Esophagus muscularis mucosa (tissue), 4 donors: ENCODE measurements at regions not wholly inside any gene's neighbourhood (a gene's known extent, or its start where the extent isn't known, plus 50 kb on each side); places are given as distances from the start of the nearest gene placed in this dataset.

Experiments
- DNase-seq: peaks from one replicate; pipeline ENCODE4 v3.0.0-alpha.2; 2017; ENCODE audit errors: extremely low spot score
- H3K27ac ChIP-seq, 4 donors: fragments of 200-600 bp; sonication (generic); replicated peaks in 1 of 4; 1 replicate in 3 of 4; 2 replicates in 1 of 4; pipeline ENCODE4 v1.5.1; 2016 to 2019; ENCODE audit warnings: mild to moderate bottlenecking in 1 of 4
- H3K27me3 ChIP-seq, 4 donors: fragments of 200-600 bp; sonication (generic); one replicate each; pipeline versions ENCODE4 v1.5.1 to v1.6.0; 2016 to 2019
- H3K36me3 ChIP-seq, 4 donors: fragments of 200-600 bp; sonication (generic); one replicate each; pipeline ENCODE4 v1.5.1; 2016 to 2019
- H3K4me1 ChIP-seq, 4 donors: fragments of 200-600 bp; sonication (generic); one replicate each; pipeline ENCODE4 v1.5.1; 2016 to 2019
- H3K4me3 ChIP-seq, 4 donors: fragments of 200-600 bp; sonication (generic); 1 replicate in 2 of 4; 2 replicates in 2 of 4; pipeline ENCODE4 v1.5.1; 2016 to 2019; ENCODE audit warnings: mild to moderate bottlenecking in 4 of 4, moderate library complexity in 1 of 4
- H3K9me3 ChIP-seq, 4 donors: fragments of 200-600 bp; sonication (generic); 1 replicate in 3 of 4; 2 replicates in 1 of 4; pipeline ENCODE4 v1.5.1; 2016 to 2019
- EP300 ChIP-seq: sonication (generic); formaldehyde crosslinking; IDR thresholded peaks from one replicate; pipeline ENCODE4 v1.6.1; 2017; ENCODE audit warnings: antibody characterized with exemption
- POLR2A ChIP-seq: fragments of 450-650 bp; IDR thresholded peaks from one replicate; pipeline ENCODE4 v1.6.1; 2017; ENCODE audit warnings: antibody characterized with exemption, moderate library complexity, mild to moderate bottlenecking, low read depth
- POLR2AphosphoS5 ChIP-seq, 2 donors: sonication (generic); formaldehyde crosslinking; IDR thresholded peaks; one replicate each; pipeline ENCODE4 v1.6.1; 2017; ENCODE audit warnings: antibody characterized with exemption in 2 of 2
- WGBS: methylation state at CpG from one replicate; pipeline ENCODE4 v1.1.5; 2018; 5-methylcytosine and 5-hydroxymethylcytosine counted together
- intact Hi-C: fragments of 100-400 bp; cut with DNase I; formaldehyde crosslinking; loops from one replicate; pipeline ENCODE4 v1.15.1; 2023
- TF ChIP-seq, protein P1 (sequence below), 3 experiments: fragments of 200-600 bp in 2 of 3; fragments of 450-650 bp in 1 of 3; sonication (generic) in 2 of 3; IDR thresholded peaks; one replicate each; pipeline ENCODE4 v1.5.1; 2017 to 2019; ENCODE audit warnings: antibody characterized with exemption in 3 of 3, mild to moderate bottlenecking in 2 of 3, moderate library complexity in 1 of 3

- no peak for TF ChIP-seq EP300
- TF ChIP-seq POLR2AphosphoS5 (IDR thresholded peaks at IDR 0.05), result no peak
- TF ChIP-seq, protein P1, sequence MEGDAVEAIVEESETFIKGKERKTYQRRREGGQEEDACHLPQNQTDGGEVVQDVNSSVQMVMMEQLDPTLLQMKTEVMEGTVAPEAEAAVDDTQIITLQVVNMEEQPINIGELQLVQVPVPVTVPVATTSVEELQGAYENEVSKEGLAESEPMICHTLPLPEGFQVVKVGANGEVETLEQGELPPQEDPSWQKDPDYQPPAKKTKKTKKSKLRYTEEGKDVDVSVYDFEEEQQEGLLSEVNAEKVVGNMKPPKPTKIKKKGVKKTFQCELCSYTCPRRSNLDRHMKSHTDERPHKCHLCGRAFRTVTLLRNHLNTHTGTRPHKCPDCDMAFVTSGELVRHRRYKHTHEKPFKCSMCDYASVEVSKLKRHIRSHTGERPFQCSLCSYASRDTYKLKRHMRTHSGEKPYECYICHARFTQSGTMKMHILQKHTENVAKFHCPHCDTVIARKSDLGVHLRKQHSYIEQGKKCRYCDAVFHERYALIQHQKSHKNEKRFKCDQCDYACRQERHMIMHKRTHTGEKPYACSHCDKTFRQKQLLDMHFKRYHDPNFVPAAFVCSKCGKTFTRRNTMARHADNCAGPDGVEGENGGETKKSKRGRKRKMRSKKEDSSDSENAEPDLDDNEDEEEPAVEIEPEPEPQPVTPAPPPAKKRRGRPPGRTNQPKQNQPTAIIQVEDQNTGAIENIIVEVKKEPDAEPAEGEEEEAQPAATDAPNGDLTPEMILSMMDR (IDR thresholded peaks at IDR 0.05), result no peak
- no peak for TF ChIP-seq POLR2A
- Histone ChIP-seq H3K36me3 (no peaks in the 10 kb centered on the region), H3K4me3 (no peak overlapping the region), H3K27me3 (no peaks in the 10 kb centered on the region), H3K4me1 (no peaks in the 10 kb centered on the region), H3K27ac (no peak overlapping the region), H3K9me3 (peaks cover 0 to 9% (median 0%) of the 10 kb centered on the region in 4 donors)
- no peak for DNase-seq
- intact Hi-C loops, result no loop called here
- 94% methylated on average over 2 of the region's 2 CpGs for WGBS
Observed at GRCh38 chr13:90547272-90547790, 800.2 kb upstream of the MIR17HG start.

DNA sequence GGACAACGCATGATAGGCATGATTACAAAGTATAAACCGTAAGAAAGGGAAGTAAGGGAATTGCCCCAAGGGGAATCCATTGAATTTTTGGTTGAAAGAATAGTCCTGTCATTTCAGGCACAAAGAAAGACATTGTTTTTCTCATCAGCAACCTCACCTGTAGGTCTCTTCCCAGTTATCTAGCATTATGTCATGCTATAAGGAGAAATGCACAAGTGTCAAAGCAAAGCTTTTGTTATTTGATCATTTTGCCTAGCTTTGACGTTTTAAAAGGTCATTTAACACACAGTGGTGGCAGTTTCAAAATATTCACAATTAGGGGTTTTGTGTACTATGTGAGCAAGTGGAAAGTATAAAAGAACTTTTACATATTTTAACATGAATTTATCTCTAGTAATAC lies 796.2 kb upstream of the MIR17HG start:
- Histone ChIP-seq H3K27me3 (no peaks in the 10 kb centered on the region), H3K4me1 (no peaks in the 10 kb centered on the region), H3K36me3 (no peaks in the 10 kb centered on the region), H3K9me3 (peaks cover 0 to 9% (median 0%) of the 10 kb centered on the region in 4 donors), H3K27ac (no peak overlapping the region), H3K4me3 (no peak overlapping the region)
- TF ChIP-seq, protein P1 (IDR thresholded peaks at IDR 0.05), result no peak
- TF ChIP-seq EP300 (no peak), POLR2A (no peak), POLR2AphosphoS5 (IDR thresholded peaks at IDR 0.05) (no peak)
- no peak for DNase-seq
- intact Hi-C loops, result no loop called here
- WGBS, result 70% methylated on average over 3 of the region's 3 CpGs

- intact Hi-C loops, result no loop called here
- H3K27me3 ChIP-seq, result no peaks in the 10 kb centered on the region
- H3K27ac ChIP-seq, result no peak overlapping the region
- TF ChIP-seq POLR2A, result no peak
- no peak for TF ChIP-seq POLR2AphosphoS5 (IDR thresholded peaks at IDR 0.05)
- no peak for TF ChIP-seq EP300
- TF ChIP-seq, protein P1 (IDR thresholded peaks at IDR 0.05), result no peak
- H3K36me3 ChIP-seq, result no peaks in the 10 kb centered on the region
- no peaks in the 10 kb centered on the region for H3K9me3 ChIP-seq
- no peaks in the 10 kb centered on the region for H3K4me1 ChIP-seq
- no peak overlapping the region for H3K4me3 ChIP-seq
- no peak for DNase-seq
- 82% methylated on average over 2 of the region's 2 CpGs for WGBS
Observed at GRCh38 chr13:90552702-90553101, 794.8 kb upstream of the MIR17HG start.

DNA sequence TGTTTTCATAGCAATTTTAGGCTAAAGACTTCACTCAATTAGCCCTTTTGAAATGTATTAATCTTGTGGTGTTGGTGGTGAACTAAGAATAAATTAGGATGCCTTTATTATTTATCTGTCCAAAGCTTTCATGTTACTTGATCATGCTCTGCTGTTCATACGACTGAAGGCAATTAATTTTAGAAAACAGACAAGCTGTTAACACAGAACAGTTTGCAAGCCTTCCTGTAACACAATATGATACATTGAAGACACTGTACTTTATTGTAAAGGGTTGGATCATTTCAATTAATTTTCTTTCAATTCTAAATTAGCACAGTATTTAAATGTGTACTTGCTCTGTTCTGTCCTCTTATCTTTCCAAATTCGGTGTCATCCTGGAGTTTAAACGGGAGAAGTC lies 794.3 kb upstream of the MIR17HG start:
- DNase-seq, result no peak
- no peak overlapping the region for H3K4me3 ChIP-seq
- H3K27me3 ChIP-seq, result no peaks in the 10 kb centered on the region
- WGBS, result 61% methylated on average over 3 of the region's 3 CpGs
- no peaks in the 10 kb centered on the region for H3K36me3 ChIP-seq
- H3K9me3 ChIP-seq, result no peaks in the 10 kb centered on the region
- H3K4me1 ChIP-seq, result no peaks in the 10 kb centered on the region
- no peak for TF ChIP-seq POLR2AphosphoS5 (IDR thresholded peaks at IDR 0.05)
- no peak overlapping the region for H3K27ac ChIP-seq
- intact Hi-C loops, result no loop called here

GRCh38 chr13:90557626-90558025 lies 789.9 kb upstream of the MIR17HG start:
- no peak for DNase-seq
- H3K27ac ChIP-seq, result no peak overlapping the region
- H3K27me3 ChIP-seq, result no peaks in the 10 kb centered on the region
- H3K9me3 ChIP-seq, result no peaks in the 10 kb centered on the region
- no peak overlapping the region for H3K4me3 ChIP-seq
- WGBS, result 92% methylated on average over 2 of the region's 2 CpGs
- intact Hi-C loops, result no loop called here
- H3K4me1 ChIP-seq, result no peaks in the 10 kb centered on the region
- TF ChIP-seq EP300, result no peak
- TF ChIP-seq POLR2AphosphoS5 (IDR thresholded peaks at IDR 0.05), result no peak
- no peak for TF ChIP-seq POLR2A
- TF ChIP-seq, protein P1 (IDR thresholded peaks at IDR 0.05), result no peak
- H3K36me3 ChIP-seq, result no peaks in the 10 kb centered on the region
